PFSK-1 (cell line): ENCODE measurements at regions not wholly inside any gene's neighbourhood (a gene's known extent, or its start where the extent isn't known, plus 50 kb on each side); places are given as distances from the start of the nearest gene placed in this dataset.

ENCODE experiments used
- FOXP2 ChIP-seq: optimal IDR thresholded peaks from 2 replicates; pipeline ENCODE3; 2011; ENCODE audit warnings: borderline replicate concordance, control low read depth, inconsistent platforms; ENCODE audit not compliant: insufficient read depth; ENCODE audit errors: extremely low read length, extremely low read depth
- POLR2AphosphoS5 ChIP-seq: IDR thresholded peaks from 2 replicates; pipeline ENCODE4 v1.6.1; 2012; ENCODE audit warnings: low read depth, mild to moderate bottlenecking, control low read depth, low read length, moderate library complexity
- REST ChIP-seq, 2 experiments: IDR thresholded peaks; 2 replicates each; pipeline versions ENCODE4 v1.6.1 to v1.8.0; 2011 to 2012; ENCODE audit warnings: low read depth in 2 of 2, low read length in 2 of 2, control low read depth in 1 of 2, inconsistent platforms in 1 of 2, mild to moderate bottlenecking in 1 of 2, moderate library complexity in 1 of 2; ENCODE audit not compliant: insufficient read depth in 1 of 2
- SIN3A ChIP-seq: IDR thresholded peaks from 2 replicates; pipeline ENCODE4 v1.6.1; 2012; ENCODE audit warnings: mild to moderate bottlenecking, low read length, moderate library complexity, borderline replicate concordance; ENCODE audit not compliant: insufficient read depth
- TAF1 ChIP-seq: IDR thresholded peaks from 2 replicates; pipeline ENCODE4 v1.6.1; 2012; ENCODE audit warnings: low read length, control low read depth, borderline replicate concordance; ENCODE audit not compliant: insufficient read depth

DNA sequence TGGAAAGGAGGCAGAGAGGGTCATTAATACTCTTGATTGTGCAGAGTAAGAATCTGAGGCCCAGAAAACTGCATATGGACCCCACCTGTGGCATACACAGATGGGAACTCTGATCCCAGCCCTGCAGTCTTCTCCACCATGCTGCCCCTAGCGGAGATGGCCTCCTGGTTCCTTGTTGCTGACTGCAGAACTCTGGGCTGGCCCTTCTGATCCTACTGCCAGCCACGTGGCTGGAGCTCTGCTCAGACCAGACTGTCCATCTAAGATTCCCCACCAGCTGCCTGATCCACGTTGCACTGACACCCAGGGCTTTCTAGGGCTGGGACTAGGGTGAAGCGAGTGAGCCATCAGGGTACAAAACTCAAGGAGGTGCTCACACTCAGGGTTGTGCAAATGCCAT is 245.7 kb upstream of the NR4A3 start:
- TF ChIP-seq POLR2AphosphoS5 (no peak), SIN3A (no peak), FOXP2 (no peak), REST (IDR thresholded peaks at IDR 0.05; ENCODE audit: insufficient read depth in 1 of 2, low read depth in 2 of 2, low read length in 2 of 2) (no peak), TAF1 (no peak)

DNA sequence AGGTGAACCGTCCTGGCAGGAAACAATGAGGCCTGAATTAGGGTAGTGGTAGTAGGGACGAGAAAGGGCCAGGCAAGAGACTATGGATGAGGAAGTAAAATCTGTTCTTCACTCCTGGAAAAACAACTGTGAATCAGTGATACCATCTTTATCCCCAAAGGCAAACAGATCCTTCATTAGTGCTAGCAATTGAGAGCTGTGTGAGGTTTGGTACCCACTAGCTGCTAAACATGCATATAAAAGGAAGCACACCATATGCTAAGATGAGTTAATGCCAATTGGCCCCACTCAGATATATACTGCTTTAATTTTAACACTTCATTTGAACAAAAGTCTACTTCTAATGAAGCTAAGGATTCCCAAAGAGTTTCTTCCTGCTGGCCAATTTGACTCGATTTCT is 244.8 kb upstream of the NR4A3 start:
- no peak for TF ChIP-seq FOXP2
- no peak for TF ChIP-seq REST (IDR thresholded peaks at IDR 0.05; ENCODE audit: insufficient read depth in 1 of 2, low read depth in 2 of 2, low read length in 2 of 2)
- no peak for TF ChIP-seq SIN3A
- TF ChIP-seq POLR2AphosphoS5, result no peak
- TF ChIP-seq TAF1, result no peak

DNA sequence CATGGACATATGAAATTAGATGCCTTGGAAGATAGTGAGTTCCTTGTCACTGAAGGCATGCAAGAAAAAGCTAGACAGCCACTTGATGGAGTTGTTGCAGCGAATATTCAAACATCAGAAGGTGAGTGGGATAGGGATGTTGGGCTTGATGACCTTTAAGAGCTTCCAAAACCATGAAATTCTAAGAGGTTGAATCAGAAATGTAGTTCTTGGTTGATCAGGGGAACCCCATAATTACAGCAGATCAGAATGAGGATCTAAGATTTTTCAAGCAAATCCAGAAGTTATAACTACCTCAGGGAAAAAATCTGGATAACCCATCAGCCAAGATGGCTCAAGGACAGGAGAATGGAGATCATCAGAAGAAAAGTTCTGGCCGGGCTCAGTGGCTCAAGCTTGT is 244.3 kb upstream of the NR4A3 start:
- TF ChIP-seq REST (IDR thresholded peaks at IDR 0.05; ENCODE audit: insufficient read depth in 1 of 2, low read depth in 2 of 2, low read length in 2 of 2), result no peak
- no peak for TF ChIP-seq POLR2AphosphoS5
- no peak for TF ChIP-seq TAF1
- TF ChIP-seq FOXP2, result no peak

DNA sequence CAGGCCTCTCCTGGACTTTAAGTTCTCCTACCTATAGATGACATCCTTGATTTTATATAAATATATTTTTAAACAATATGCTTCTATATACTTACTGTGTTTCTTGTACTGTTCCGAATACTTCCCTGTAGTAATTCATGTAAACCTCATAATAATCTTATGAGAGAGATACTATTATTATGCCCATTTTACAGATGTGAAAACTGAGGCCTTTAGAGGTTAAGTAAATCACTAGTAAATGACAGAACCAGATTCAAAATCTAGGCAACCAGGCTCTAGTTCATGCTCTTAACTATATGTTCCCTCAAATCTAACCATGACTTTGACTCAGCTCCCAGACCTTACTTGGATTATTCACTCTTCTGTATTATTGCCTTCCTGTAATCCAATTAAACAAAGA is 243.0 kb upstream of the NR4A3 start:
- TF ChIP-seq SIN3A (no peak), TAF1 (no peak), FOXP2 (no peak), REST (IDR thresholded peaks at IDR 0.05; ENCODE audit: insufficient read depth in 1 of 2, low read depth in 2 of 2, low read length in 2 of 2) (no peak), POLR2AphosphoS5 (no peak)

- no peak for TF ChIP-seq FOXP2
- TF ChIP-seq POLR2AphosphoS5, result no peak
These were observed 241.7 kb upstream of the NR4A3 start for GRCh38 chr9:99579964-99580363.

DNA sequence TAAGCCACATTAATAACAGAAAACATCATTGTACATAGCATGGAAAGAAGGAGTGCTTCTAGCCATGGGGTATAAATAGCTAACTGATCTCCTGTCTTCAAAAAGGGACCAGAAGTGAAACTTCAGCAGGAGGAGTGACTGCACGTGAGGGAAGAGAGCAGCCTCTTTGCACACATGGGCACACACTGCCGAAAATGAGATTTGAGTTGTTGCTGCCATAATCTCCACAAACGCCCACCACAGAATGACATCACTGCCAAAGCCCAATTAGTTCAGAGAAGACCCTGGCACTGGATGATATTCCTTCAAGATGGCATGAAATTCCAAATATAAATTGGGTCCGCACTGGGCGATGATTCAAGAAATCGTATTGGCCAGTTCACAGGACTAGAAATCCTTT is 238.9 kb upstream of the NR4A3 start:
- TF ChIP-seq FOXP2, result no peak
- TF ChIP-seq TAF1, result no peak
- no peak for TF ChIP-seq POLR2AphosphoS5
- TF ChIP-seq REST (IDR thresholded peaks at IDR 0.05; ENCODE audit: insufficient read depth in 1 of 2, low read depth in 2 of 2, low read length in 2 of 2), result no peak
- TF ChIP-seq SIN3A, result no peak
